ENCODE measurements at regions not wholly inside any gene's neighbourhood (a gene's known extent, or its start where the extent isn't known, plus 50 kb on each side); places are given as distances from the start of the nearest gene placed in this dataset.

DNA sequence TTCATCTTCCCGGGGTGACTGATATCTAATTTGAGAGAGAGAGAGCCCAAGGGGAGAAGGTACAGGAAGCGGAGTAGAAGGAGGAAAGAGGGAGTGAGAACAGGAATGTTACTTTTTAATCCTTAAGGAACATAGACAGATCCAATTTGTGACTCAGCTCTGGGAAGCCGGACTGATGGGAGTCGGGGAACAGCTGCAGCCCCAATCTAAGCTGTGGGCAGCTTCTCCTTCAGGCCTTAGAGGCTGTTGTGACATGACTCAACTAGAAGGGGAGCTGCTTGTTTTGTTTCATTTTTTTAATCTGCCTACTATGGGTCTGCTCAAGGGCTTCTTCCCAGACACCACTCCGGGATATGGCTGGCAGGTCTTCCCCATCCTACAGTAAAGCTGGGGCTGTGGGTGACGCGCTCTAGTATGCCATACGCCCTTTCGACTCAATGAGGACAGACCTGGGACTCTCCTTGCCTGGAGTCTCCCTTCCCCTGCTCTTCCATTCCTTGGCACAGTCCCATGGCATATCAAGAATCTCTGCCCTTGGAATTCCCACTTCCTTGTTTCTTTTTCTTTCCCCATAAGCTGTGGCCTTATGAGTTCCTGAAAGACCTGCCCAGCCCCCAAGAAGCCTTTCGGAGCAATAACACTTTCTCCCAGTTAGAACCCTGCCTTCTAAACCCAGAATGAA is 103.3 kb upstream of the AKIP1 start:
- 19 to 40% methylated on average over 9 to 10 of the region's 10 CpGs for WGBS, 2 donors
- peak overlapping the region in 3 of 4 donors; percentile 57 to 68 (median 59) for H3K4me3 ChIP-seq
- peaks cover 36 to 90% (median 45%) of the 10 kb centered on the region in 3 donors for H3K4me1 ChIP-seq
- H3K9me3 ChIP-seq = no peaks in the 10 kb centered on the region
- TF ChIP-seq CTCF (IDR thresholded peaks at IDR 0.05) = no peak
- TF ChIP-seq POLR2A (IDR thresholded peaks at IDR 0.05) = peak in 2 of 4 donors; percentile 20 to 23
- DNase-seq = no peak
- intact Hi-C loops (cut with DNase I) = no loop called here
- H3K27me3 ChIP-seq = no peaks in the 10 kb centered on the region
- peak overlapping the region; percentile 88 to 95 (median 91) for H3K27ac ChIP-seq
- peaks cover 0 to 6% (median 0%) of the 10 kb centered on the region in 3 donors for H3K36me3 ChIP-seq

- intact Hi-C loops (cut with DNase I) = no loop called here
- peaks cover 38 to 90% (median 49%) of the 10 kb centered on the region in 3 donors for H3K4me1 ChIP-seq
Observed at GRCh38 chr11:8808226-8808585, 102.8 kb upstream of the AKIP1 start.

GRCh38 chr11:8809241-8809938 is 101.6 kb upstream of the AKIP1 start:
- Histone ChIP-seq H3K36me3 (no peaks in the 10 kb centered on the region), H3K4me3 (peak overlapping the region; percentile 46 to 68 (median 58)), H3K4me1 (peaks cover 46 to 99% (median 59%) of the 10 kb centered on the region in 3 donors), H3K27ac (peak overlapping the region; percentile 88 to 95 (median 91)), H3K9me3 (no peaks in the 10 kb centered on the region), H3K27me3 (no peaks in the 10 kb centered on the region)
- TF ChIP-seq CTCF (IDR thresholded peaks at IDR 0.05) (no peak), POLR2A (IDR thresholded peaks at IDR 0.05) (no peak)
- 26 to 28% methylated on average over 5 to 7 of the region's 7 CpGs for WGBS, 2 donors
- no peak for DNase-seq
- intact Hi-C loops (cut with DNase I) = no loop called here

More at GRCh38 chr11:8808226-8808585, 102.8 kb upstream of the AKIP1 start:
- TF ChIP-seq CTCF (IDR thresholded peaks at IDR 0.05) (no peak), POLR2A (IDR thresholded peaks at IDR 0.05) (no peak)
- peak overlapping the region; percentile 88 to 95 (median 91) for H3K27ac ChIP-seq
- H3K27me3 ChIP-seq = no peaks in the 10 kb centered on the region
- H3K36me3 ChIP-seq = peaks cover 0 to 6% (median 0%) of the 10 kb centered on the region in 3 donors
- peak overlapping the region in 3 of 4 donors; percentile 57 to 68 (median 59) for H3K4me3 ChIP-seq
- no peak for DNase-seq
- 0 to 27% methylated on average over 2 to 4 of the region's 4 CpGs for WGBS, 2 donors
- no peaks in the 10 kb centered on the region for H3K9me3 ChIP-seq

DNA sequence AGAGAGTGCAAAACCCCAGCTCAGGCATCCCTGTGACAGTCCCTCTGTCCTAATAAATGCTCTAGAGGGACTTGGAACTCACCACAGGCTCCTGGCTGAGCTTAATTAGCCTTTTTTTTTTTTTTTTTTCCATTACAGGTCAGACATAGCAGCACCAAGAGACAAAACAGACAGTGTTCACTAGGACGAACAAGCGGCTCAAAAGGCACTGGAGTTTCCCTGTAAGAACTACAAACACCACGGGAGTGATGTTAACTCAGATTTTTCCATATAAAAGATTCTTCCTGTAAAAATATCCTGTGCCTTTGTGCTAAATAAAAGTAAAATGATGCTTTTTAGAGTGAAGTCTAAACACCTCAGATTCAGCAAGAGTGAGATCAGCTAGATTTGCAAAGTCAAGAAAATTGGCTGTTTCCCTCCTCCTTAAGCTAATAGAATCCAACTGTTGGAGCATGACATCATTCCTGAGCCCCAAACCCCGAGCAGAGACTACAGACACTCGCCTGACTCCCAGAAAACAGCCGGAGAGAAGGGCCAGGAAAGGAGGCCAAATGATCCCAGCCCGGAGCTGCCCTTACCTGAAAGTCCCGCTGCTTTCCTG is 101.0 kb upstream of the AKIP1 start:
- no peak for DNase-seq
- WGBS, 2 donors = 20 to 35% methylated on average over 7 of the region's 8 CpGs
- Histone ChIP-seq H3K27me3 (no peaks in the 10 kb centered on the region), H3K36me3 (no peaks in the 10 kb centered on the region), H3K9me3 (no peaks in the 10 kb centered on the region), H3K4me1 (peaks cover 46 to 100% (median 63%) of the 10 kb centered on the region in 3 donors), H3K27ac (peak overlapping the region; percentile 88 to 95 (median 91)), H3K4me3 (peak overlapping the region; percentile 46 to 68 (median 58))
- intact Hi-C loops (cut with DNase I) = loop anchor here (10.0 kb wide), 1 partner anchor 115 kb away; no protein-coding TSS in a partner anchor
- TF ChIP-seq POLR2A (IDR thresholded peaks at IDR 0.05) (no peak), CTCF (IDR thresholded peaks at IDR 0.05) (no peak)
